ENCODE measurements at regions not wholly inside any gene's neighbourhood (a gene's known extent, or its start where the extent isn't known, plus 50 kb on each side); places are given as distances from the start of the nearest gene placed in this dataset.

GRCh38 chr12:127546721-127547505, 720.1 kb upstream of the TMEM132C start:
- DNase-seq = no peak
- no peaks in the 10 kb centered on the region for H3K27me3 ChIP-seq
- H3K27ac ChIP-seq = no peak overlapping the region
- no peaks in the 10 kb centered on the region for H3K36me3 ChIP-seq
- H3K4me1 ChIP-seq = no peaks in the 10 kb centered on the region
- TF ChIP-seq POLR2A (IDR thresholded peaks at IDR 0.05) (no peak), CTCF (IDR thresholded peaks at IDR 0.05) (no peak)
- H3K4me3 ChIP-seq = no peak overlapping the region
- H3K9me3 ChIP-seq = no peaks in the 10 kb centered on the region

- Histone ChIP-seq H3K9me3 (no peaks in the 10 kb centered on the region), H3K27ac (no peak overlapping the region), H3K4me1 (no peaks in the 10 kb centered on the region), H3K27me3 (no peaks in the 10 kb centered on the region), H3K4me3 (no peak overlapping the region), H3K36me3 (no peaks in the 10 kb centered on the region)
- no peak for TF ChIP-seq CTCF (IDR thresholded peaks at IDR 0.05)
- DNase-seq = no peak
Measured at GRCh38 chr12:127548123-127548553, 718.8 kb upstream of the TMEM132C start.

- H3K4me3 ChIP-seq = no peak overlapping the region
- no peak for TF ChIP-seq POLR2A (IDR thresholded peaks at IDR 0.05)
- no peak for TF ChIP-seq CTCF (IDR thresholded peaks at IDR 0.05)
Measured at GRCh38 chr12:127550271-127550670, 716.7 kb upstream of the TMEM132C start.

GRCh38 chr12:127552838-127553237, 714.1 kb upstream of the TMEM132C start:
- H3K4me1 ChIP-seq = no peaks in the 10 kb centered on the region
- TF ChIP-seq POLR2A (IDR thresholded peaks at IDR 0.05) (no peak), CTCF (IDR thresholded peaks at IDR 0.05) (no peak)
- H3K27me3 ChIP-seq = no peaks in the 10 kb centered on the region
- no peaks in the 10 kb centered on the region for H3K36me3 ChIP-seq
- no peaks in the 10 kb centered on the region for H3K9me3 ChIP-seq
- H3K4me3 ChIP-seq = no peak overlapping the region
- DNase-seq = no peak
- no peak overlapping the region for H3K27ac ChIP-seq

More at GRCh38 chr12:127550271-127550670, 716.7 kb upstream of the TMEM132C start:
- no peaks in the 10 kb centered on the region for H3K27me3 ChIP-seq
- H3K9me3 ChIP-seq = no peaks in the 10 kb centered on the region
- no peak for DNase-seq
- no peak overlapping the region for H3K27ac ChIP-seq
- H3K36me3 ChIP-seq = no peaks in the 10 kb centered on the region
- H3K4me1 ChIP-seq = no peaks in the 10 kb centered on the region

- H3K27ac ChIP-seq = no peak overlapping the region
- no peaks in the 10 kb centered on the region for H3K36me3 ChIP-seq
- no peaks in the 10 kb centered on the region for H3K4me1 ChIP-seq
- no peak overlapping the region for H3K4me3 ChIP-seq
- TF ChIP-seq CTCF (IDR thresholded peaks at IDR 0.05) (no peak), POLR2A (IDR thresholded peaks at IDR 0.05) (no peak)
- H3K27me3 ChIP-seq = no peaks in the 10 kb centered on the region
- H3K9me3 ChIP-seq = no peaks in the 10 kb centered on the region
- no peak for DNase-seq
Measured at GRCh38 chr12:127555071-127555470, 711.9 kb upstream of the TMEM132C start.
